Parathyroid adenoma (tissue), 2 donors: ENCODE measurements at regions not wholly inside any gene's neighbourhood (a gene's known extent, or its start where the extent isn't known, plus 50 kb on each side); places are given as distances from the start of the nearest gene placed in this dataset.

ENCODE experiments used
- H2AFZ ChIP-seq: fragments of 300-600 bp; sonication (generic); one replicate; pipeline ENCODE4 v1.7.0; 2017; ENCODE audit warnings: antibody characterized with exemption, mild to moderate bottlenecking
- H3K27ac ChIP-seq: fragments of 300-600 bp; sonication (generic); one replicate; pipeline ENCODE4 v1.7.0; 2017
- H3K27me3 ChIP-seq: fragments of 300-600 bp; sonication (generic); one replicate; pipeline ENCODE4 v1.7.0; 2017; ENCODE audit warnings: low read length; ENCODE audit not compliant: control insufficient read depth, insufficient read depth
- H3K36me3 ChIP-seq: fragments of 300-600 bp; sonication (generic); one replicate; pipeline ENCODE4 v1.7.0; 2017; ENCODE audit warnings: low read length; ENCODE audit not compliant: control insufficient read depth, insufficient read depth
- H3K4me1 ChIP-seq: fragments of 300-600 bp; sonication (generic); one replicate; pipeline ENCODE4 v1.7.0; 2017; ENCODE audit warnings: control low read depth
- H3K4me2 ChIP-seq: fragments of 300-600 bp; sonication (generic); one replicate; pipeline ENCODE4 v1.7.0; 2017; ENCODE audit warnings: low read length
- H3K4me3 ChIP-seq: fragments of 300-600 bp; sonication (generic); one replicate; pipeline ENCODE4 v1.7.0; 2017; ENCODE audit warnings: low read depth, low read length
- H3K79me2 ChIP-seq: fragments of 300-600 bp; sonication (generic); one replicate; pipeline ENCODE4 v1.7.0; 2017; ENCODE audit warnings: control low read depth
- H3K9ac ChIP-seq: fragments of 300-600 bp; sonication (generic); one replicate; pipeline ENCODE4 v1.7.0; 2017; ENCODE audit warnings: mild to moderate bottlenecking
- H3K9me3 ChIP-seq: fragments of 300-600 bp; sonication (generic); one replicate; pipeline ENCODE4 v1.7.0; 2017; ENCODE audit warnings: low read length; ENCODE audit not compliant: control insufficient read depth
- CTCF ChIP-seq: fragments of 300-600 bp; sonication (generic); IDR thresholded peaks from one replicate; pipeline ENCODE4 v1.7.0; 2017; ENCODE audit warnings: antibody characterized with exemption, mild to moderate bottlenecking
- donor health status: primary hyperparathyroidism.

DNA sequence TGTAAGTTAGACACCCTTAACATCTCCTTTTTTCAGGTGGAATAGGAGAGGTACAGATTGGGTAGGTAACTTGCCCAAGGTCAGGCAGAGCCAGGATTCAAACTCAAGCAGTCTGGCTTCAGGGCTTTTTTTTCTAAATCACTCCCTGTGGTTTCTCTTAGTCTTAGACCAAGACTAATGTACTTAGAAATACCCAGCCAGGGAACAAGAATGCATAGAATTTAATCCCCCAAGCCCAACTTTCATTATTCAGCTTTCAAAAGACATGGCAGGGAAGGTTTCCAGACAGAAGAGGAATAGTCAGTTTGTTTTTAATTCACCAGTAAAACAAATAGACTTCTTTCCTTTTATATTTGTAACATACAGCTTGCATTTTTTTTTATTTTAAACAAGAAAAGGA lies 305.2 kb upstream of the RBFOX1 start:
- Histone ChIP-seq H2AFZ (no peak overlapping the region), H3K4me1 (no peaks in the 10 kb centered on the region), H3K9ac (no peak overlapping the region), H3K9me3 (no peaks in the 10 kb centered on the region), H3K4me2 (no peak overlapping the region), H3K27ac (no peak overlapping the region), H3K79me2 (no peaks in the 10 kb centered on the region), H3K36me3 (no peaks in the 10 kb centered on the region), H3K4me3 (no peak overlapping the region), H3K27me3 (no peaks in the 10 kb centered on the region)
- TF ChIP-seq CTCF: no peak

- no peak for TF ChIP-seq CTCF
- Histone ChIP-seq H3K79me2 (no peaks in the 10 kb centered on the region), H3K9ac (no peak overlapping the region), H3K9me3 (no peaks in the 10 kb centered on the region), H3K27me3 (no peaks in the 10 kb centered on the region), H3K4me3 (no peak overlapping the region), H3K27ac (no peak overlapping the region), H3K4me1 (no peaks in the 10 kb centered on the region), H3K4me2 (no peak overlapping the region), H3K36me3 (no peaks in the 10 kb centered on the region), H2AFZ (no peak overlapping the region)
Observed at GRCh38 chr16:7026639-7027038, 306.0 kb upstream of the RBFOX1 start.

DNA sequence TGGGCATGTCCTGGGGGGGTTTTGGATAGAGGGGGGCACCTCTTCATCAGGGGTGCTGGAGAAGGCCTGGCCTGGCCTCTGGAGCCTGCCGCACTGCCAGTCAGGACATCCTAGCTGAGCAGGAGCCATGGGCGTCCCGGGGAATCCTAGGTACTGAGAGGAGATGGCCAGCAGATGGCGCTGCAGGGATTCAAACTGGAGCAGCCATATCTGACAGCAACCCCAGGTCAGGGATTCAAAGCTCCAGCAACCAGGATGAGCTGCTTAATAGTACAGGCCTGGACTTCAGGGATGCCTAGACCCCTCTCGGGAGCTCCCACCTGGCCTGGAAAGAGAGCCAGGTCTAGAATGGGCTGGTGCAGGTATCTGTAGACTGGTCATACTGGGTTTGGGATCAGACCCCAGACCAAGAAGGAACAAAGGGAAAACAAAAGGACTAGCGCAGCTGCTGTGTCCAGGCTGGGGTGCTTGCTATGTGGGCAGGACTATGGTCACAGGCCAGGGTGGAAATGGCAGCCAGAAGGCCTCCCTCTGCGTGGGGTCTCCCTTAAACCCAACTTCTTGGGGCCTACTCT lies 306.9 kb upstream of the RBFOX1 start:
- Histone ChIP-seq H3K9ac (no peak overlapping the region), H3K9me3 (no peaks in the 10 kb centered on the region), H3K27ac (no peak overlapping the region), H3K4me2 (no peak overlapping the region), H3K4me1 (no peaks in the 10 kb centered on the region), H3K27me3 (no peaks in the 10 kb centered on the region), H2AFZ (peak overlapping the region; percentile 48), H3K79me2 (no peaks in the 10 kb centered on the region), H3K4me3 (no peak overlapping the region), H3K36me3 (no peaks in the 10 kb centered on the region)
- peak; percentile 71 for TF ChIP-seq CTCF

GRCh38 chr16:7021653-7022275 lies 310.9 kb upstream of the RBFOX1 start:
- H2AFZ ChIP-seq: no peak overlapping the region
- no peaks in the 10 kb centered on the region for H3K79me2 ChIP-seq
- H3K27me3 ChIP-seq: no peaks in the 10 kb centered on the region
- TF ChIP-seq CTCF: no peak
- H3K4me3 ChIP-seq: no peak overlapping the region
- no peak overlapping the region for H3K9ac ChIP-seq
- no peak overlapping the region for H3K4me2 ChIP-seq
- H3K36me3 ChIP-seq: no peaks in the 10 kb centered on the region
- no peaks in the 10 kb centered on the region for H3K9me3 ChIP-seq
- H3K27ac ChIP-seq: no peak overlapping the region
- H3K4me1 ChIP-seq: no peaks in the 10 kb centered on the region
